CD4-positive, alpha-beta T cell (primary cell): ENCODE measurements at regions not wholly inside any gene's neighbourhood (a gene's known extent, or its start where the extent isn't known, plus 50 kb on each side); places are given as distances from the start of the nearest gene placed in this dataset.

Source experiments
- ATAC-seq: fragments of 200-7000 bp; cut with Tn5 transposase; one replicate; pipeline ENCODE4 v1.10.0; 2022; ENCODE audit warnings: mild to moderate bottlenecking; ENCODE audit not compliant: poor library complexity
- CTCF ChIA-PET: fragments of 350-600 bp; sonication (Branson Sonifier 250); formaldehyde crosslinking; loops from one replicate; lab custom pipeline; 2021; ENCODE audit warnings: antibody characterized with exemption, inconsistent platforms; lab: Charles Lee
- POLR2A ChIA-PET: fragments of 350-600 bp; sonication (Branson Sonifier 250); formaldehyde crosslinking; loops from one replicate; lab custom pipeline; 2021; ENCODE audit warnings: antibody characterized with exemption, inconsistent platforms; lab: Charles Lee
- DNase-seq, 14 experiments: peaks; one replicate each; pipeline ENCODE4 v3.0.0-alpha.2; 2013 to 2020; ENCODE audit warnings: mixed read lengths in 2 of 14
- H3K27ac ChIP-seq, 2 donors: one replicate each; pipeline versions ENCODE4 v1.5.1 to v1.7.0; 2013; ENCODE audit warnings: low read length in 2 of 2, low read depth in 1 of 2, mild to moderate bottlenecking in 1 of 2
- H3K27me3 ChIP-seq, 2 experiments: 1 replicate in 1 of 2; 2 replicates in 1 of 2; pipeline versions ENCODE4 v1.6.1 to v1.7.0; 2013; ENCODE audit warnings: low read length in 2 of 2, control low read depth in 1 of 2, mild to moderate bottlenecking in 1 of 2, moderate library complexity in 1 of 2; ENCODE audit not compliant: insufficient read depth in 2 of 2, control insufficient read depth in 1 of 2
- H3K36me3 ChIP-seq: one replicate; pipeline ENCODE4 v1.6.1; 2013; ENCODE audit warnings: low read length, control low read depth; ENCODE audit not compliant: insufficient read depth
- H3K4me1 ChIP-seq: one replicate; pipeline ENCODE4 v1.6.1; 2013; ENCODE audit warnings: low read length, control low read depth; ENCODE audit not compliant: insufficient read depth
- H3K4me3 ChIP-seq: one replicate; pipeline ENCODE4 v1.5.1; 2013; ENCODE audit warnings: mild to moderate bottlenecking, low read length, moderate library complexity
- H3K9me3 ChIP-seq, 2 experiments: 1 replicate in 1 of 2; 2 replicates in 1 of 2; pipeline versions ENCODE4 v1.6.1 to v1.7.0; 2013; ENCODE audit warnings: low read length in 2 of 2, mild to moderate bottlenecking in 2 of 2, control low read depth in 1 of 2, moderate library complexity in 1 of 2; ENCODE audit not compliant: control insufficient read depth in 1 of 2, insufficient read depth in 1 of 2
- H3K27ac Mint-ChIP-seq: one replicate; pipeline ENCODE4 v1.8.0; 2020; ENCODE audit warnings: mixed read lengths
- H3K27me3 Mint-ChIP-seq: one replicate; pipeline ENCODE4 v1.8.0; 2021; ENCODE audit warnings: mixed read lengths
- H3K36me3 Mint-ChIP-seq: one replicate; pipeline ENCODE4 v1.8.0; 2021; ENCODE audit warnings: low read depth, mixed read lengths
- H3K4me1 Mint-ChIP-seq: one replicate; pipeline ENCODE4 v1.8.0; 2021; ENCODE audit warnings: low read depth, mixed read lengths
- H3K4me3 Mint-ChIP-seq: one replicate; pipeline ENCODE4 v1.8.0; 2020; ENCODE audit warnings: mild to moderate bottlenecking, mixed read lengths
- H3K9me3 Mint-ChIP-seq: one replicate; pipeline ENCODE4 v1.8.0; 2020; ENCODE audit warnings: mixed read lengths
- CTCF ChIP-seq: fragments of 200-600 bp; IDR thresholded peaks from one replicate; pipeline ENCODE4 v1.8.0; 2022; ENCODE audit warnings: antibody characterized with exemption, mild to moderate bottlenecking
- intact Hi-C, 2 experiments: fragments of 100-400 bp; cut with DNase I in 1 of 2; cut with micrococcal nuclease in 1 of 2; formaldehyde crosslinking; loops; one replicate each; pipeline versions ENCODE4 v1.15.1 to v1.9.0; 2023 to 2025; cut with DNase I, micrococcal nuclease

- CTCF ChIA-PET = no interaction called here
- Mint-ChIP-seq H3K36me3 (no peaks in the 10 kb centered on the region), H3K27me3 (peaks cover 11% of the 10 kb centered on the region), H3K4me3 (no peak overlapping the region), H3K4me1 (no peaks in the 10 kb centered on the region), H3K27ac (no peak overlapping the region), H3K9me3 (no peaks in the 10 kb centered on the region)
- no peaks in the 10 kb centered on the region for H3K9me3 ChIP-seq
- no peak overlapping the region for H3K27ac ChIP-seq
- no peak overlapping the region for H3K4me3 ChIP-seq
- ATAC-seq (no peak), DNase-seq (no peak)
- POLR2A ChIA-PET = no interaction called here
- no peaks in the 10 kb centered on the region for H3K36me3 ChIP-seq
- intact Hi-C loops = no loop called here
- H3K27me3 ChIP-seq = peaks cover 0 to 3% of the 10 kb centered on the region in 2 experiments
- no peak for TF ChIP-seq CTCF
- no peaks in the 10 kb centered on the region for H3K4me1 ChIP-seq
These were observed 703.5 kb upstream of the CITED2 start for GRCh38 chr6:140077827-140078560.

GRCh38 chr6:140076105-140076504, 701.7 kb upstream of the CITED2 start:
- Histone ChIP-seq H3K9me3 (no peaks in the 10 kb centered on the region), H3K27ac (no peak overlapping the region), H3K4me1 (no peaks in the 10 kb centered on the region), H3K27me3 (peaks cover 0 to 3% of the 10 kb centered on the region in 2 experiments), H3K36me3 (no peaks in the 10 kb centered on the region), H3K4me3 (no peak overlapping the region)
- POLR2A ChIA-PET = no interaction called here
- Mint-ChIP-seq H3K4me1 (no peaks in the 10 kb centered on the region), H3K27ac (no peak overlapping the region), H3K36me3 (no peaks in the 10 kb centered on the region), H3K27me3 (peaks cover 11% of the 10 kb centered on the region), H3K4me3 (no peak overlapping the region), H3K9me3 (no peaks in the 10 kb centered on the region)
- CTCF ChIA-PET = no interaction called here
- no peak for TF ChIP-seq CTCF
- intact Hi-C loops = no loop called here
- no peak for ATAC-seq
- DNase-seq = no peak

GRCh38 chr6:140073456-140073855, 699.0 kb upstream of the CITED2 start:
- intact Hi-C loops = no loop called here
- Histone ChIP-seq H3K27me3 (peaks cover 0 to 3% of the 10 kb centered on the region in 2 experiments), H3K36me3 (no peaks in the 10 kb centered on the region), H3K4me3 (no peak overlapping the region), H3K4me1 (no peaks in the 10 kb centered on the region), H3K9me3 (no peaks in the 10 kb centered on the region), H3K27ac (no peak overlapping the region)
- no peak for DNase-seq
- no peaks in the 10 kb centered on the region for H3K4me1 Mint-ChIP-seq
- no peaks in the 10 kb centered on the region for H3K9me3 Mint-ChIP-seq
- no peak overlapping the region for H3K4me3 Mint-ChIP-seq
- peaks cover 6% of the 10 kb centered on the region for H3K27me3 Mint-ChIP-seq
- no peaks in the 10 kb centered on the region for H3K36me3 Mint-ChIP-seq
- ATAC-seq = no peak
- no peak for TF ChIP-seq CTCF
- no peak overlapping the region for H3K27ac Mint-ChIP-seq
- ChIA-PET CTCF (no interaction called here), POLR2A (no interaction called here)
